Activated naive CD8-positive, alpha-beta T cell treated with anti-CD3 and anti-CD28 coated beads for 36 hours (primary cell): ENCODE measurements at regions not wholly inside any gene's neighbourhood (a gene's known extent, or its start where the extent isn't known, plus 50 kb on each side); places are given as distances from the start of the nearest gene placed in this dataset.
A peak's percentile ranks its signal among the peaks of the same experiment; 100 is the strongest.
"Not testable (repeated sequence)": the region's sequence is repeated elsewhere in the genome, so short reads cannot be mapped to it uniquely, and the experiment has no call there.

Experiments
- DNase-seq: peaks from one replicate; pipeline ENCODE4 v3.0.0; 2021
- H3K27ac Mint-ChIP-seq: one replicate; pipeline ENCODE4 v1.8.0; 2022; ENCODE audit warnings: mild to moderate bottlenecking, moderate library complexity, mixed read lengths
- H3K27me3 Mint-ChIP-seq: one replicate; pipeline ENCODE4 v1.8.0; 2022; ENCODE audit warnings: mild to moderate bottlenecking, mixed read lengths
- H3K36me3 Mint-ChIP-seq: one replicate; pipeline ENCODE4 v1.8.0; 2021; ENCODE audit warnings: mild to moderate bottlenecking, mixed read lengths
- H3K4me1 Mint-ChIP-seq: one replicate; pipeline ENCODE4 v1.8.0; 2021; ENCODE audit warnings: mixed read lengths
- H3K4me3 Mint-ChIP-seq: one replicate; pipeline ENCODE4 v1.8.0; 2022; ENCODE audit warnings: mild to moderate bottlenecking, moderate library complexity, mixed read lengths
- H3K9me3 Mint-ChIP-seq: one replicate; pipeline ENCODE4 v1.8.0; 2022; ENCODE audit warnings: mixed read lengths

- no peak overlapping the region for H3K27ac Mint-ChIP-seq
- peaks cover 1% of the 10 kb centered on the region for H3K4me1 Mint-ChIP-seq
- DNase-seq: no peak
- H3K9me3 Mint-ChIP-seq: no peaks in the 10 kb centered on the region
- H3K4me3 Mint-ChIP-seq: no peak overlapping the region
- no peaks in the 10 kb centered on the region for H3K36me3 Mint-ChIP-seq
- peaks cover 15% of the 10 kb centered on the region for H3K27me3 Mint-ChIP-seq
These were observed 100.5 kb upstream of the FOXA2 start for GRCh38 chr20:22684763-22685443.

DNA sequence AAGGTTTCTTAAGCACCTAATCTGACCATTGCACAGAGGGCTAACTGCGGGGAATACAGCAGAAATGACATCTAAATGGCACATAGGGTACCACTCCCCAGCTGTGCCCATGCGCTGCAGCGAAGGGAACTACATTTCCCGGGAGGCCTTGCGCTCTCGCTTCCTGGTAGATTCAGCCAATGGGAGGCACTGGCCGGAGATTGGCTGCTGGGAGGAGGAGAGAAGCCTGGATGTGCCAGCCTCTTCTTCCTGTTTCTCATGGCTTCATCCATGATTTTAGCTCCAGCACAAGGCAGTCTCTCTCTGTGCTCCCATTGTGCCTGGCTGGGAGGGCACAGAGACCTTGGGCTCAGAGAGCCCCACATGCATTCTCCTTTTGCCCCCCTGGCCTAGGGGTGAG lies 101.7 kb upstream of the FOXA2 start:
- peaks cover 1% of the 10 kb centered on the region for H3K4me1 Mint-ChIP-seq
- no peak for DNase-seq
- no peaks in the 10 kb centered on the region for H3K36me3 Mint-ChIP-seq
- H3K4me3 Mint-ChIP-seq: no peak overlapping the region
- H3K27ac Mint-ChIP-seq: no peak overlapping the region
- H3K9me3 Mint-ChIP-seq: no peaks in the 10 kb centered on the region
- H3K27me3 Mint-ChIP-seq: peaks cover 15% of the 10 kb centered on the region

DNA sequence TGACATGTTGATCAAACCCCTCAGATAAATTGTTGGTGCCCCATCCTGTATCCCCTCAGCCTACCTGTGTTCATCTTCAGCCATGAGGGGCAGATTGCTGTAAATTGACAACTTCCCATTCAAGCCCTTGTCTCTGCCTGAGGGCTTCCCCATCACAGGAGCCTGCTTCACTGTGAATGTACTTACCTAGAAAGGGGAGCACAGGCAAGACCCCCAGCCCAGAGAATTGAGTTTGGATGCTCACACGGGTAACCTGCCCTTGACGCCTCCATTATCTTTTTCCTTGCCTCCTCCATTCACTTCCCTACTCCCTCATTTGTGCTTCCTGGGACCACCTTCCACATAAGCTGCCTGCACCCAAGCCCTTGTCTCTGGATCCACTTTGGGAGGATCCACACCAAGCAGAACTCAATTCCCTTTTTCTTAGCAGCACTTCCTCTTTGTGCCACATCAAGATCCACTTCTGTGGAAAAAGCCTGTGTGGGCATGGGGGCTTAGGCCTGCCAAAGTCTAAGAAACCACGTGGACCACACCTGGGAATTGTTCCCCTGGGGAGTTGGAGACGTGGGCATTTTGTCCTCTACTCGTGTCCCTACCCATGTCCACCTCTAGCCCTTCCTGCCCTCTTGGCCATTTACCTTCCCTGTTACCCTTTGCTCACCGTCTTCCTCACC lies 103.4 kb upstream of the FOXA2 start:
- Mint-ChIP-seq H3K9me3 (no peaks in the 10 kb centered on the region), H3K4me1 (peaks cover 1% of the 10 kb centered on the region), H3K27ac (no peak overlapping the region), H3K27me3 (peaks cover 19% of the 10 kb centered on the region), H3K36me3 (no peaks in the 10 kb centered on the region), H3K4me3 (no peak overlapping the region)
- no peak for DNase-seq

DNA sequence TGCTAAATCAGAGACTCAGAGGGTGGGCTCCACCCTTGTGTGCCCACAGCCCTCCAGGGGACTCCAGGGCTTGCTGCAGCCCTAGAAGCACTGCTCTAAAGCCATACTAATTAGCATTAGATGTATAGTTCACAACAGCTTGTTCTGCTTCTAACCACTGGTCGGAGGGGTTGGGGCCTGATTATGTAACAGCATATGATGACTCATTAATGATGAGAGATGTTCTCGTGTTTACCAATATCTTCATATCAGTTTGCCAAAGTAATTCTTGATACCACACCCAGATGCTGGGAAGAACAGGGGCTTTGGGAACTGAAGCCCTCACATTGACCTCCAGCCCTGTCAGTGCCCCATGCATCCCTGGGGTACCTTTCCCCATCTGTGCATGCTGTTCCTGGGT lies 104.1 kb upstream of the FOXA2 start:
- Mint-ChIP-seq H3K27ac (no peak overlapping the region), H3K9me3 (no peaks in the 10 kb centered on the region), H3K4me1 (peaks cover 1% of the 10 kb centered on the region), H3K36me3 (no peaks in the 10 kb centered on the region), H3K27me3 (peaks cover 19% of the 10 kb centered on the region), H3K4me3 (no peak overlapping the region)
- no peak for DNase-seq

- Mint-ChIP-seq H3K9me3 (no peaks in the 10 kb centered on the region), H3K27ac (no peak overlapping the region), H3K4me1 (peaks cover 1% of the 10 kb centered on the region), H3K36me3 (no peaks in the 10 kb centered on the region), H3K27me3 (peaks cover 19% of the 10 kb centered on the region), H3K4me3 (no peak overlapping the region)
- no peak for DNase-seq
These were observed 104.9 kb upstream of the FOXA2 start for GRCh38 chr20:22689266-22689665.

DNA sequence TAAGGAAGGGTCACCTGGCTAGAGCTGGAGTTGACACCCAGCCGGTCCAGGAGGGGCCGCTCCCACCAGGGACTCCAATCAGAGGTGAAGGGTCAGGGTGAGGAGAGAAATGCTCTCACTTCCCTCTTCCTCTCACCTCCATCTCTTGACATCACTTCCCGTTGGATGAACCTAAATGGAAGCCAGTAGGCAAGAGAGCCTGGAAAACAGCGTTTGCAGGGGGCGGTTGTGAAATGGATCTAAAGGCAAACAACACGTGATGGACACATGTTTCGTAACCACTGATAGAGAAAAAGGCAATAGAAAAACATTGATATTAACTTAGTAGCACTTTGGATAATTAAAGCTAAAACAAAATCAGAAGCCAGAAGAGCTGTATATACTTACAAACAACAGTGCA lies 105.6 kb upstream of the FOXA2 start:
- H3K27ac Mint-ChIP-seq: no peak overlapping the region
- peaks cover 14% of the 10 kb centered on the region for H3K27me3 Mint-ChIP-seq
- H3K9me3 Mint-ChIP-seq: no peaks in the 10 kb centered on the region
- H3K36me3 Mint-ChIP-seq: no peaks in the 10 kb centered on the region
- no peaks in the 10 kb centered on the region for H3K4me1 Mint-ChIP-seq
- DNase-seq: no peak
- H3K4me3 Mint-ChIP-seq: no peak overlapping the region

GRCh38 chr20:22690616-22691179 lies 106.3 kb upstream of the FOXA2 start:
- Mint-ChIP-seq H3K27me3 (peaks cover 14% of the 10 kb centered on the region), H3K27ac (no peak overlapping the region), H3K4me3 (no peak overlapping the region), H3K4me1 (no peaks in the 10 kb centered on the region), H3K9me3 (no peaks in the 10 kb centered on the region), H3K36me3 (no peaks in the 10 kb centered on the region)
- no peak for DNase-seq

GRCh38 chr20:22691369-22692118 lies 107.2 kb upstream of the FOXA2 start:
- H3K4me1 Mint-ChIP-seq: no peaks in the 10 kb centered on the region
- no peaks in the 10 kb centered on the region for H3K9me3 Mint-ChIP-seq
- DNase-seq: peak; percentile 52
- peaks cover 14% of the 10 kb centered on the region for H3K27me3 Mint-ChIP-seq
- no peak overlapping the region for H3K27ac Mint-ChIP-seq
- H3K36me3 Mint-ChIP-seq: no peaks in the 10 kb centered on the region
- no peak overlapping the region for H3K4me3 Mint-ChIP-seq

DNA sequence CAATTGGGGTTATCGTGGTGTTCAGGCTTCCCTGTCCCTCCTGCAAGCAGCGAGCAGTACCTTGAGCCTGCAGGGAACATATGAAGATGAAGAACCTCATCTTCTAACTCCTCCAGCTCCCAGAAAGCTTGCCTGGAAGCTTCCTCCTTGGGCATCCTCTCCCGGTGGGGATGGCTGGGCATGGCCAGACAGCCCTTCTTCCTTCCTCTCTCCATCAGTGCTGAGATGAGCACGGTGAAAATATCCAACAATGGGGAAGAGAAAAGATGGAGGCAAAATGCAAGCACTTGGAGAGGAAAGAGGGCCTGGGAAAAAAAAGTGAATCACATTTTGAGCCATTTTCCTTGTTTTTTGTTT lies 107.7 kb upstream of the FOXA2 start:
- Mint-ChIP-seq H3K36me3 (no peaks in the 10 kb centered on the region), H3K27ac (no peak overlapping the region), H3K9me3 (no peaks in the 10 kb centered on the region), H3K27me3 (peaks cover 11% of the 10 kb centered on the region), H3K4me3 (no peak overlapping the region), H3K4me1 (no peaks in the 10 kb centered on the region)
- no peak for DNase-seq

- not testable (repeated sequence) for DNase-seq, H3K9me3 Mint-ChIP-seq, H3K27ac Mint-ChIP-seq, H3K27me3 Mint-ChIP-seq, H3K36me3 Mint-ChIP-seq, H3K4me3 Mint-ChIP-seq, H3K4me1 Mint-ChIP-seq
These were observed 108.2 kb upstream of the FOXA2 start for GRCh38 chr20:22692620-22693019.

GRCh38 chr20:22696759-22697158 lies 112.4 kb upstream of the FOXA2 start:
- Mint-ChIP-seq H3K9me3 (no peaks in the 10 kb centered on the region), H3K4me1 (no peaks in the 10 kb centered on the region), H3K4me3 (no peak overlapping the region), H3K36me3 (no peaks in the 10 kb centered on the region), H3K27ac (no peak overlapping the region), H3K27me3 (no peaks in the 10 kb centered on the region)
- DNase-seq: no peak

GRCh38 chr20:22698259-22698842 lies 114.0 kb upstream of the FOXA2 start:
- DNase-seq: no peak
- Mint-ChIP-seq H3K9me3 (no peaks in the 10 kb centered on the region), H3K4me1 (no peaks in the 10 kb centered on the region), H3K36me3 (no peaks in the 10 kb centered on the region), H3K27me3 (no peaks in the 10 kb centered on the region), H3K4me3 (no peak overlapping the region), H3K27ac (no peak overlapping the region)

DNA sequence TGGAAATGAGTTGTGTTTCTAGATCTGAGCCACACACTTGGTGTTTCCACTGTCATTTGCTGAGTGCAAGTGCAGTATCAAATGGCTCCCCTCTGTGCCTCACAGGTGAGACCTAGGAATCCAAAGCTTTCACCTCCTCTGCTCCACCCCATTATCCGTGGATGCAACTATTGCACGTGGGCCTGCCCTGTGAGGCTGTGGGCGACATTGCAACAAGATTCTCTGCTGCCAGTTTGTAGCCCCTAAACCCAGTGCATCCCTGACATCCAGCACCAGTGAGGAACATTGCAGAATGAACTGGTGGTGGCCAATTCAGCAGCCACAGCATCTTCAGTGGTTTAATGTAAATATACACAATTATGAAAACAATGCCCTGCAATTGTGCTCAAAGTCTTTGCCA lies 115.0 kb upstream of the FOXA2 start:
- no peak overlapping the region for H3K4me3 Mint-ChIP-seq
- H3K36me3 Mint-ChIP-seq: no peaks in the 10 kb centered on the region
- no peaks in the 10 kb centered on the region for H3K4me1 Mint-ChIP-seq
- no peaks in the 10 kb centered on the region for H3K9me3 Mint-ChIP-seq
- DNase-seq: no peak
- no peaks in the 10 kb centered on the region for H3K27me3 Mint-ChIP-seq
- H3K27ac Mint-ChIP-seq: no peak overlapping the region

GRCh38 chr20:22700367-22700766 lies 116.0 kb upstream of the FOXA2 start:
- DNase-seq: no peak
- no peaks in the 10 kb centered on the region for H3K27me3 Mint-ChIP-seq
- H3K9me3 Mint-ChIP-seq: no peaks in the 10 kb centered on the region
- H3K4me3 Mint-ChIP-seq: no peak overlapping the region
- H3K4me1 Mint-ChIP-seq: no peaks in the 10 kb centered on the region
- no peaks in the 10 kb centered on the region for H3K36me3 Mint-ChIP-seq
- H3K27ac Mint-ChIP-seq: no peak overlapping the region

- no peaks in the 10 kb centered on the region for H3K4me1 Mint-ChIP-seq
- H3K9me3 Mint-ChIP-seq: peaks cover 2% of the 10 kb centered on the region
- H3K27ac Mint-ChIP-seq: no peak overlapping the region
- DNase-seq: no peak
- H3K36me3 Mint-ChIP-seq: no peaks in the 10 kb centered on the region
- H3K27me3 Mint-ChIP-seq: no peaks in the 10 kb centered on the region
- H3K4me3 Mint-ChIP-seq: no peak overlapping the region
These were observed 117.4 kb upstream of the FOXA2 start for GRCh38 chr20:22701679-22702308.
